K562 (cell line): ENCODE measurements at regions not wholly inside any gene's neighbourhood (a gene's known extent, or its start where the extent isn't known, plus 50 kb on each side); places are given as distances from the start of the nearest gene placed in this dataset.

Experiments used
- ATAC-seq: fragments of 200-7000 bp; cut with Tn5 transposase; 3 replicates; pipeline ENCODE4 v1.9.1; 2020; ENCODE audit warnings: moderate library complexity
- BruUV-seq: library from RNA; stranded (reverse); fragments of 400-500 nt; replicated peaks from 2 replicates; lab custom pipeline; 2021; lab: Mats Ljungman, UMichigan
- CTCF ChIA-PET: fragments of 300-600 bp; formaldehyde crosslinking; extraction: SDS; loops from one replicate; lab custom pipeline; 2021; ENCODE audit warnings: low intra/inter-chr PET ratio; lab: Yijun Ruan, JAX
- POLR2A ChIA-PET: fragments of 300-600, 350-650 bp; sonication (Branson Sonifier 250); formaldehyde crosslinking; extraction: SDS; loops from one replicate; lab custom pipeline; 2021; ENCODE audit warnings: antibody characterized with exemption, inconsistent platforms; lab: Yijun Ruan, JAX
- DNase-seq, 4 experiments: peaks; one replicate each; pipeline versions ENCODE4 v3.0.0 to v3.0.0-alpha.2; 2011 to 2018; ENCODE audit warnings: low spot score in 3 of 4, mixed read lengths in 3 of 4; ENCODE audit errors: extremely low read depth in 1 of 4
- FAIRE-seq: peaks from 2 replicates; lab custom pipeline; 2011; peaks lifted over from hg19 to GRCh38; lab: Jason Lieb, UNC
- H2AFZ ChIP-seq: 2 replicates; pipeline ENCODE4 v1.6.0; 2011; ENCODE audit warnings: low read depth, low read length, control low read depth, inconsistent platforms
- H3K27ac ChIP-seq: fragments of 200-600 bp; 3 replicates; pipeline ENCODE4 v1.8.0; 2011; ENCODE audit warnings: low read depth, mild to moderate bottlenecking, control low read depth, inconsistent platforms, low read length, moderate library complexity, mixed read lengths; ENCODE audit errors: extremely low read depth
- H3K27me3 ChIP-seq, 2 experiments: fragments of 300-600 bp in 1 of 2; 2 replicates in 1 of 2; 3 replicates in 1 of 2; pipeline versions ENCODE4 v1.6.0 to v1.8.0; 2011; ENCODE audit warnings: inconsistent platforms in 2 of 2, low read length in 2 of 2, mild to moderate bottlenecking in 1 of 2, mixed read lengths in 1 of 2, moderate library complexity in 1 of 2; ENCODE audit not compliant: control insufficient read depth in 2 of 2, insufficient read depth in 2 of 2
- H3K36me3 ChIP-seq: fragments of 300-600 bp; 3 replicates; pipeline ENCODE4 v1.8.0; 2011; ENCODE audit warnings: mild to moderate bottlenecking, low read length, inconsistent platforms; ENCODE audit not compliant: control insufficient read depth, insufficient read depth
- H3K4me1 ChIP-seq, 2 experiments: fragments of 200-600 bp in 1 of 2; replicated peaks in 1 of 2; 2 replicates in 1 of 2; 3 replicates in 1 of 2; pipeline versions ENCODE4 v1.5.1 to v1.8.0; 2011; ENCODE audit warnings: inconsistent platforms in 2 of 2, low read length in 2 of 2, mild to moderate bottlenecking in 1 of 2, mixed read lengths in 1 of 2, moderate library complexity in 1 of 2; ENCODE audit not compliant: control insufficient read depth in 2 of 2, insufficient read depth in 2 of 2
- H3K4me2 ChIP-seq: 2 replicates; pipeline ENCODE4 v1.6.1; 2011; ENCODE audit warnings: low read length, control low read depth, inconsistent platforms, mixed read lengths; ENCODE audit not compliant: insufficient read depth
- H3K4me3 ChIP-seq: fragments of 200-600 bp; sonication (generic), shearing (Covaris generic); 2 replicates; pipeline ENCODE4 v1.5.1; 2016; ENCODE audit warnings: control low read depth, inconsistent platforms
- H3K79me2 ChIP-seq: fragments of 200-600 bp; 3 replicates; pipeline ENCODE4 v1.8.0; 2011; ENCODE audit warnings: low read length, inconsistent platforms; ENCODE audit not compliant: control insufficient read depth, insufficient read depth
- H3K9ac ChIP-seq, 2 experiments: 2 replicates each; pipeline versions ENCODE4 v1.6.0 to v1.6.1; 2011; ENCODE audit warnings: low read depth in 2 of 2, low read length in 2 of 2, control low read depth in 1 of 2, inconsistent platforms in 1 of 2, mild to moderate bottlenecking in 1 of 2, mixed read lengths in 1 of 2; ENCODE audit not compliant: insufficient read depth in 1 of 2
- H3K9me1 ChIP-seq: one replicate; pipeline ENCODE4 v1.6.0; 2011; ENCODE audit warnings: inconsistent platforms, mild to moderate bottlenecking, low read length, moderate library complexity; ENCODE audit not compliant: control insufficient read depth, insufficient read depth
- H3K9me3 ChIP-seq: replicated peaks from 2 replicates; pipeline ENCODE4 v1.5.1; 2011; ENCODE audit warnings: low read depth, low read length, inconsistent platforms; ENCODE audit not compliant: control insufficient read depth, insufficient read depth
- H4K20me1 ChIP-seq: replicated peaks from 2 replicates; pipeline ENCODE4 v1.6.1; 2011; ENCODE audit warnings: low read length, inconsistent platforms, mixed read lengths; ENCODE audit not compliant: control insufficient read depth, insufficient read depth
- BRD4 ChIP-seq: fragments of 200-600 bp; sonication (generic); IDR thresholded peaks from 2 replicates; pipeline ENCODE4 v1.6.1; 2017; ENCODE audit warnings: inconsistent platforms
- MTA3 ChIP-seq: fragments of 450-650 bp; formaldehyde crosslinking; IDR thresholded peaks from 2 replicates; pipeline ENCODE4 v1.6.1; 2017; ENCODE audit warnings: mild to moderate bottlenecking, borderline replicate concordance
- PTRF ChIP-seq: fragments of 450-650 bp; IDR thresholded peaks from 2 replicates; pipeline ENCODE4 v1.6.1; 2016; ENCODE audit warnings: mild to moderate bottlenecking, missing genetic modification characterization, missing compliant biosample characterization
- WGBS: fragments of 100-300 bp; shearing (Covaris generic); methylation state at CpG from one replicate; pipeline ENCODE4 v1.1.6; 2016; ENCODE audit warnings: low coverage, mixed read lengths; ENCODE audit not compliant: insufficient coverage; ENCODE audit errors: missing lambda C conversion rate; 5-methylcytosine and 5-hydroxymethylcytosine counted together
- in situ Hi-C: fragments of 300-500 bp; cut with MboI; formaldehyde crosslinking; loops from 4 replicates; pipeline ENCODE4 v1.15.0; 2018; ENCODE audit warnings: inconsistent platforms, mixed read lengths
- intact Hi-C: fragments of 100-400 bp; cut with micrococcal nuclease; formaldehyde crosslinking; loops from 2 replicates; pipeline ENCODE4 v1.14.2; 2022
- TF ChIP-seq, protein P1 (sequence below), 3 experiments: fragments of 200-800 bp in 1 of 3; fragments of 250-450 bp in 1 of 3; fragments of 450-650 bp in 1 of 3; sonication (Bioruptor Pico) in 1 of 3; sonication (Bioruptor generic) in 1 of 3; formaldehyde crosslinking in 1 of 3; IDR thresholded peaks; 2 replicates each; pipeline versions ENCODE4 v1.6.1 to v1.8.0; 2016 to 2022; ENCODE audit warnings: mild to moderate bottlenecking in 2 of 3, missing genetic modification characterization in 2 of 3, missing compliant biosample characterization in 1 of 3, moderate library complexity in 1 of 3

DNA sequence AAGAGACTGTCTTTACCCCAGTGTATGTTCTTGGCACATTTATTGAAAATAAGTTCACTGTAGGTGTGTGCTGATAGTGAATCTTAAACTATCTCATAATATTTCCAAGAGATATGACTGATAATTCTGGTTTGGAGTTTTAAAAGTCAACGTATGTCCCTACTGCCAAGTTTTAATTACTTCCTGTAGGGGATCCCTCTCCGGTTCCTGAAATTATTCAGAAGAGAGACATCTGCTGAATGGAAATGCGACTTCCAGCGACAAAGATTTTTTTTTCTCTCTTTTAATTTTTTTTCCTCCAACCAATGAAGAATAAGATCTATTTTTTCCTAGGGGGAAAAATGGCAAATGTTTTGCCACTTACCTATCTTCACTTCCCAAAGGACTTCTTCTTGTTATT is 498.9 kb upstream of the TGFBR2 start (continued):
- TF ChIP-seq PTRF, result no peak
- TF ChIP-seq BRD4, result no peak

DNA sequence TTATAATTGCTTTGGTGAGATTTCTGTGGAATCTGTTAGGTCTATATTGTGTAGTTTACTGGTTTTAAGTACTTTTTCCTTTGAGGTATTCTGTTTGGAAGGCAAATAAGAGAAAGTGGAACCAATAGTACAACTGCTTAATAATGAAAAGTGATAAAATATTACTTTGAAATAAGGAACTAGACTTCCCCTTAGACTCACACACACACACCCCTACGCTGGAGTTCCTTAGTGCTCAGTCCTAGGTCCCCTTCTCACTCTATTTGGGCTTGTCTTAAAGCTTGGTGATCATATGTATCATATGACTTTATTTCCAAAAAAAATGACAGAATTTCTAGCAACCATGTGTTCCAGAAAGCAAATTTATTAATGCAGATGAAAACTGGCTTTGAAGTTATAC is 494.0 kb upstream of the TGFBR2 start:
- H3K9ac ChIP-seq, result no peak overlapping the region
- no peaks in the 10 kb centered on the region for H3K4me1 ChIP-seq
- no peaks in the 10 kb centered on the region for H3K9me1 ChIP-seq
- intact Hi-C loops, result no loop called here
- no TSS peak for BruUV-seq
- no peak overlapping the region for H2AFZ ChIP-seq
- 0% methylated on average over 1 of the region's 1 CpG for WGBS
- H3K27me3 ChIP-seq, result no peaks in the 10 kb centered on the region
- TF ChIP-seq, protein P1, sequence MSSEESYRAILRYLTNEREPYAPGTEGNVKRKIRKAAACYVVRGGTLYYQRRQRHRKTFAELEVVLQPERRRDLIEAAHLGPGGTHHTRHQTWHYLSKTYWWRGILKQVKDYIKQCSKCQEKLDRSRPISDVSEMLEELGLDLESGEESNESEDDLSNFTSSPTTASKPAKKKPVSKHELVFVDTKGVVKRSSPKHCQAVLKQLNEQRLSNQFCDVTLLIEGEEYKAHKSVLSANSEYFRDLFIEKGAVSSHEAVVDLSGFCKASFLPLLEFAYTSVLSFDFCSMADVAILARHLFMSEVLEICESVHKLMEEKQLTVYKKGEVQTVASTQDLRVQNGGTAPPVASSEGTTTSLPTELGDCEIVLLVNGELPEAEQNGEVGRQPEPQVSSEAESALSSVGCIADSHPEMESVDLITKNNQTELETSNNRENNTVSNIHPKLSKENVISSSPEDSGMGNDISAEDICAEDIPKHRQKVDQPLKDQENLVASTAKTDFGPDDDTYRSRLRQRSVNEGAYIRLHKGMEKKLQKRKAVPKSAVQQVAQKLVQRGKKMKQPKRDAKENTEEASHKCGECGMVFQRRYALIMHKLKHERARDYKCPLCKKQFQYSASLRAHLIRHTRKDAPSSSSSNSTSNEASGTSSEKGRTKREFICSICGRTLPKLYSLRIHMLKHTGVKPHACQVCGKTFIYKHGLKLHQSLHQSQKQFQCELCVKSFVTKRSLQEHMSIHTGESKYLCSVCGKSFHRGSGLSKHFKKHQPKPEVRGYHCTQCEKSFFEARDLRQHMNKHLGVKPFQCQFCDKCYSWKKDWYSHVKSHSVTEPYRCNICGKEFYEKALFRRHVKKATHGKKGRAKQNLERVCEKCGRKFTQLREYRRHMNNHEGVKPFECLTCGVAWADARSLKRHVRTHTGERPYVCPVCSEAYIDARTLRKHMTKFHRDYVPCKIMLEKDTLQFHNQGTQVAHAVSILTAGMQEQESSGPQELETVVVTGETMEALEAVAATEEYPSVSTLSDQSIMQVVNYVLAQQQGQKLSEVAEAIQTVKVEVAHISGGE (CRISPR knock-in tag; IDR thresholded peaks at IDR 0.05), result no peak
- no peak for TF ChIP-seq MTA3
- no peak for ATAC-seq
- no peaks in the 10 kb centered on the region for H3K36me3 ChIP-seq
- POLR2A ChIA-PET, result no interaction called here
- CTCF ChIA-PET, result no interaction called here
- no peak for FAIRE-seq
- H3K9me3 ChIP-seq, result 0 out of 2 replicates have a peak, but pooled peaks cover 2% of the 10 kb centered on the region
- DNase-seq, result no peak
- in situ Hi-C loops, result no loop called here
- H3K4me3 ChIP-seq, result no peak overlapping the region
- H3K4me2 ChIP-seq, result no peak overlapping the region
- H3K27ac ChIP-seq, result no peak overlapping the region
- no peaks in the 10 kb centered on the region for H4K20me1 ChIP-seq
- no peaks in the 10 kb centered on the region for H3K79me2 ChIP-seq
